Stimulated activated CD4-positive, alpha-beta T cell treated with anti-CD3 and anti-CD28 coated beads, Interleukin-4, amount 100 ng/mL, for 24 hours (primary cell): ENCODE measurements at regions not wholly inside any gene's neighbourhood (a gene's known extent, or its start where the extent isn't known, plus 50 kb on each side); places are given as distances from the start of the nearest gene placed in this dataset.

Experiments
- DNase-seq: peaks from one replicate; pipeline ENCODE4 v3.0.0-alpha.2; 2020

DNA sequence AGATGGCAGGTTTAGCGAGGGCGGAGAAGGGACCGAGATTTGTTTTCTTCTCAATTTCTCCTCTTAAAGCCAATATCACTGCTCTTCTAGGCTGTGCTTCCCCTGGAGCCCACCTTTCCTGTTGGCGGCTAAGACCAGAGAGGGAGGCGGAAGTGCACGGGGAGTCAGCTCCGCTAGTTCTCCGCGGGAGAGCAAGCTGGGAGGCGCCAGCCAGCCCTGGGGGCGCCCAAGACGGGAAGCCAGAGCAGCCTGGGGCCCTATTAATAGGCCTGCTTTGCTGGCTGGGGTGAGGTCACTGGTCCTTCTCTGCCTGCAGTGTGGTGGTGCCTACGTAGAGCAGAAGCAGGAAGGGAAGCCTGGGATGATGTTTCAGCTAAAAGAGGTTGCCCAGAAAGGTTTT lies 61.6 kb downstream of the LSM5 start:
- DNase-seq, result no peak

DNA sequence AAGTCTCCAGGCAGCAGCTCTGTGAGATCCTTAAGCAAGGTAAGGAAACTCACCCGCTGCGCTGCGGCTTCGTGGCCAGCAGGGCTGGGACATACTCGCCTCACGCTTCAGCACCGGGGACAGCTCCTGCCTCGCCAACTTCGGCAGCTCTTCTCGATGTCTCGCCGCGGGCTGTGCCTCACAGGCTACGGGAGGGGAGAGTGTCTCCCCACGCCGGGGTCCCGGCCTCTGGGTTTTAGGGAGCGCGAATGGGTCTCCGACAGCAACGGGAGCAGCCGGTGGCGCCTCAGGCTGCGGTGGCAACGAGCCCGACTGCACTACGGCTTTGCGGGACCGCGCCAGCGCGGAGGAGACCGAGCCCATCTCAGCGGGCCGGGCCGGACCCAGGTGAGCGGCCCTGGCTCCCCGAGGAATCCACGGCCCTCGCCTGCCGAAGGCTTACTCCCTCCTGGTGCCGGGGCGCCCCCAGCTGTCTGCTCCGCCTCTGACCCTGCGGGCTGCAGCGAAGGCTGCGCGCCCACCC lies 62.4 kb downstream of the LSM5 start:
- peak; percentile 52 for DNase-seq

DNA sequence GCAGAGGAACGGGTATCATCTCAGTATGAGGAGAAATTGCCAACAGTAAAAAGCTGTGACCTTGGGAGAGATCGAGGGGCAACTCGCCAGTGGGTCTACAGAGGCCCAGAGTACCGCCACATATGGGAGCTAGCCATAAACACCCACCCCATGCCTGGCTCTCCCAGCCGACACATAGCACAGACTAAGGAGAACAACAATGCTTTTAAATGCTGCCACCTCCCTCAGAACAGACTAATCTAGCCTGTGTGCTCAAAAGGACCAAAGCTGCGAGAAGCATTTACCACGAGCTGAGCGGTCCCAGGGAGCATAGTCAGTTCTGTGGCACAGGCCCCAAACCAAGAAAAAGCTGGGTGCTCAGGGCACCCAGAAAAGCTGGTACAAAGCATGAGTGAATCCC lies 73.3 kb downstream of the LSM5 start:
- DNase-seq, result no peak

DNA sequence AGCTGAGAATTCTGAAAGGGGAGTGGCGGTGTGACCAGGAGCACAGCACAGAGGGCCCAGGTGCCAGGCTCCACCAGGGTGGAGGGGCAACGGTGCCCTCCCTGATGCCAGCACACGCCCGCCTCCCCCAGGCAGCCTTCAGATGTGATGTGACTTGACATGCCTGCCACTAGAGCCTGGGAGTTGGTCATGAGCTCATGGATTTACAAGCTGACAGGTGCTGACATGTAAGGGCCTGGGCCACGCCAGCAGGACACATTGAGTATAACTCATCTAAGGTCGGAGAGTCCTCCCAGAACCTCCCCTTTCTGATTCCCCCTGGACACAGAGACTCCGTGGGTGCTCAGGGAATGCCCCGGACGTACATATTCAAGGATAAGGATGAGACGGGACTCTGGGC lies 74.2 kb downstream of the LSM5 start:
- no peak for DNase-seq

DNA sequence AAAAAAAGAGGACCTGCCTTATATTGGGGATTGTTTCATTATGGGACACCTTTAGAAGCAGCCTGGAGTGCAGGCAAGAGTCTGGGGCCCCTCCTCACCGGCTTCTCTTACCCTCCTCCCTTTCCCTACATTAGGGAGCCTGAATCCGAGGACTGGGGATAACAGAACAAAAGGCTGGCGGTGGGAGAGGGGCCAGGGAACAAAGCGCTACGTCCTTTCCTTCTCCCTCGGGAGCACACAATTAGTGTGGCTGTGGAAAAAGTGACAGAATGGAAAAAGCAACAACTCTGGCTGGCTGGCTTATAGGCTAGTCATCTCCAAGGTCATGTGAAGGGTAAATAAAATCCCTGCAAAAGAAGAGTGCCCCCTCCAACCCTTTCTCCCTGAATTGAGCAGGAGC lies 74.7 kb downstream of the LSM5 start:
- DNase-seq, result no peak

DNA sequence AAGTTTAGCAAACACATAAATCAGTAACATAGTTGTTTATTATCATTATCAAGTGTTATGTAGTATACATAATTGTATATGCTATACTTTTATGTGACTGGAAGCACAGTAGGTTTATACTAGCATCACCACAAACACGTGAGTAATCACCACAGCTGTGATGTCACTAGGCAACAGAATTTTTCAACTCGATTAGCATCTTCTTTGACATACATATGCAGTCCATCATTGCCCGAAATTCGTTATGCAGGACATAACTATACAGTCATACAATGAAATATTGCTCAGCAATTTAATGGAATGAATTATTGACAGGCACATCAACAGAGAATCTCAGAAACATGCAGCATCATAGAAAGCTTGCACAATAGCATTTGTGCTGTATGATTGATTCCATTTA lies 77.7 kb downstream of the LSM5 start:
- no peak for DNase-seq

DNA sequence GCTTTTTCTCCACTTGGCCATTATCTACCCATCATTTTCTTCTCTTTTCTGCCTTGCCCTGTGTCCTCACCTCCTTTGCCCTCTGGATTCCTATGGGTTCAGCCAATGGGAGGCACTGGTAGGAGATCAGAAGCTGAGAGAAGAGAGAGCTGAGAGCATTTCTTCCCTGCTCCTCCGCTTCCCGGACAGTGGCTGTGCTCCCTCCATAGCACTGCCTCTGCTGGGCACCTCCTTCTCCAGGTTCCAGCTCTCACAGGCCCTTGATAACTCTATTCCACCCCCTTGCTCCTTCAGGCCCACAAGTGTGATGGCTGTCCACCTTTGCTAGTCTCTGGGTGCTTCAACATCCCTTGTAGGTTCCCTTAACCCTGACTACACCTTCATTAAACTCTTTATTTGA lies 79.6 kb downstream of the LSM5 start:
- DNase-seq, result no peak

DNA sequence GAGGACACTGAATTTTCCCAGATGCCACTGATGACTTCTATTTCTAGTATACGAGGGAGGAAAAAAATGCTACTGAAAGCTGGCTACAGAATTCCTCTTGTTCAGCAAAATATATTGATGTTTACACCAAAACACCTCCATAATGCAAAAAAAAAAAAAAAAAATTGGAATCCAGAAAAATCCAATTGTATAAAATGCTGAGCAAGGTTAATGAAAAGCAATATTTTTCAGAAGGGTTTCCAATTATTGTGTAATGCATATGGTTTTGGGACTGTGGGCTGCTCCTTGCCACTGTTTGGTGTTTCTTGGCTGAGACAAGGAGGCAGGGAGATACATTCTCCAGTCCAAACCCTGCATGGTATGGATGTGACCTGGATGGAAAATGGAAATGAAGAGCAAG lies 83.8 kb downstream of the LSM5 start:
- DNase-seq, result no peak

DNA sequence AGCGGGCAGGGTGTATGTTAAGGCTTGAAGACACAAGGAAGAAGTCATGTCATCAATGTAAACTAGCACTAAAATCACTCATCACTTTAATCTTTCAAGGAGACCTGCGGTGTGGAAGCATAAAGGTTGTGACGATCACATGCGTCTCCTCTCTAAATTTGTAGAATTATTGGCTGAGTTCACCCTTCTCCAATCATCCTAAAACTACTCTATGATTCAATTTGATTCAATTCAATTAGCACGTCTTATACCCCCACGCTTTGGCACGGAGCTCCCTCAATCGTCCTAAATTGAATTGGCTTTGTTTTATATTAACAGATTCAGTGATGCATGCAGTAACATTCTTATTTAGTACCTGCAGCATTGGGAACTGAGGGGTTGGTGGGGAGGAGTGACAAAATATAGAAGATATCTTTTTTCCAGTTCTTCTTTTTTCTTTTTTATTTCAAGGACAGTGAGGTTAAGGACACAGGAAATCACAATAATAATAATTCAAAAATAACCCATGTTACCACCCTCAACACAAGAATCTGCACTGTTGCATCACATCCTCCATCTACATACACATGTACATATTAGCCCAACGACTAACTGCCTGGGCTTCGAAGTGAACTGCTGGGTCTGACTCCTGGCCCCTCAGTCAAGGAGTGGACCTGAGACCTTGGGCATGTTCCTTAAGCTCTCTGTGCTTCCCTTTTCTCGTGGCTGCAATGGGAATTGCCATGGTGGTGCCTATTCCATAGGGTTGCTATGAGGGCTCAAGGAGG lies 86.5 kb downstream of the LSM5 start:
- no peak for DNase-seq

DNA sequence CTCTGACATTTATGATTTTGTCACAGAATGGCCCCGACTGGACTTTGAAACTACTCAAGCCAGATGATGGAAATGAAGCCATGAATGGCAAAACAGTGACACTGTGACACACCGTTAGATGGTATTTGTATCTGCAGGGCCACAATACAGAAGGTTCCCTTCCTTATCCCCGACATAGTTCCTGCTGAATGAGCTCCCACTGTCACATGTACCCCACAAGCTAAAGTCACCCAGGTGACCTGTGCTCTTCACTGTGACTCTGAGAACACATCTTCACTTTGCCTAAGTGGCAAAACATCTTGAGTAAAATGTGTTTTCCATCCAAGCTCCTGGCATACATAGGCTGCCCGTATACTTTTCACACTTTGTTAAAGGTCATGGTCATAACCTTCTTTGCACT lies 89.5 kb downstream of the LSM5 start:
- no peak for DNase-seq

DNA sequence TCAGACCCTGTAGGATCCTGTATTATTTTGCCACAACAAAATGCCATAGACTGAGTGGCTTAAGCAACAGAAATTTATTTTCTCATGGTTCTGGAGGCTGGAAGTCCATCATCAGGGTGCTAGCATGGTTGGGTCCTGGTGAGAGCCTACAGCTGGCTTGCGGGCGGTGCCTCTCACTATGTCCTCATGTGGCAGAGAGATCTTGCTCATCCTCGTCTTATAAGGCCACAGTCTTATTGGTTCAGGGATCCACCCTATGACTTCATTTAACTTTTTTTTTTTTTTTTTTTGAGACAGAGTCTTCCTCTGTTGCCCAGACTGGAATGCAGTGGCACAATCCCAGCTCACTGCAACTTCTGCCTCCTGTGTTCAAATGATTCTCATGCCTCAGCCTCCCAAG lies 90.9 kb downstream of the LSM5 start:
- no peak for DNase-seq

DNA sequence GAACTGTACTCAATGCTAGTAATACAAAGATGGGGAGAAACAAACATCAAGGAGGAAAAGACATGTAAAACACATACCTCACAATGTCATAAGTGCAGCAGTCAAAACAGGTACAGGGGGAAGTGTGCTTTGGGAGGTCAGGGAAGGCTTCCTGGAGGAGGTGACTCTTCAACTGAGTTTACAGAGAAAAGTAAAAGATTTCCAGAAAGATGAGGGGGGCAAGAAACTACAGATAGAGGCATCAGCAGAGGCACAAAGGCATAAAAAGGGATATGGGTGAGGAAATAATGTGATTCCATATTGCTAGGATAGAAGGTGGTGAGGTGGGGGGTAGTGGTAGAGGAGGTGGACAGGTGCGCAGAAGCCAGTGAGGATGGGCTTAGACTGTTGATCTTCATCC lies 95.0 kb downstream of the LSM5 start:
- DNase-seq, result no peak

DNA sequence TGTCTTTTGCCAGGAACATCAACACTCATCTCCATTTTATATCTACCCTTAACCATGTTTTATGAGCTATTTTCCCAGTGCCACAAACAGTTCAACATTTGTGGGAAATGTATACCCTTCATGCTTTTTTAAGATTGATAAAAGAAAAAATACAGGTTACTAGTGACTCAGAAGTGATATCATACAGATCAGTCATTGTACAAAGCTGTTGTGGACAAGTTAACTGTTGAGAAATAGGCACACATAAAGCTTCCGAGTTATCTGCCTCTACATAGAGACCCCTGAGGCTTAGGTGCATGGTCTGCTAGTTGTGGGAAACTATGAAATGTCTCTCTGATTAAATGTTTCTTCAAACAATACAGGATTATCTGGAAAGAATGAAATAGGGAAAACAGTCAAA lies 96.3 kb downstream of the LSM5 start:
- no peak for DNase-seq

DNA sequence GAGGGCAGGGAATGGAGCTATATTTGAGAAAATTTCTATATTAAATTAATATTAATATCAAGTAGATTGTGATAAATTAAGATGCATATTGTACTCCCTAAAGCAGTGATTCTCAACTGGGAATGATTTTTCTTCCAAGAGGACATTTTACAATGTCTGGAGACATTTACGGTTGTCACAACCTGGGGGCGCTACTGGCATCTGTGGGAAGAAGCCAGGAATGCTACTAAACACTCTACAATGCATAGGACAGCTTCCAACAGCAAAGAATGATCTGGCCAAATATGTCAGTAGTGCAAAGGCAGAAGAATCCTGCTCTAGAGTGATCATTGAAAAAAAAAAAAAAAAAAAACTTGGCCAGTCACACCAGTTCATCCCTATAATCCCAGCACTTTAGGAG lies 100.0 kb downstream of the LSM5 start:
- DNase-seq, result no peak

DNA sequence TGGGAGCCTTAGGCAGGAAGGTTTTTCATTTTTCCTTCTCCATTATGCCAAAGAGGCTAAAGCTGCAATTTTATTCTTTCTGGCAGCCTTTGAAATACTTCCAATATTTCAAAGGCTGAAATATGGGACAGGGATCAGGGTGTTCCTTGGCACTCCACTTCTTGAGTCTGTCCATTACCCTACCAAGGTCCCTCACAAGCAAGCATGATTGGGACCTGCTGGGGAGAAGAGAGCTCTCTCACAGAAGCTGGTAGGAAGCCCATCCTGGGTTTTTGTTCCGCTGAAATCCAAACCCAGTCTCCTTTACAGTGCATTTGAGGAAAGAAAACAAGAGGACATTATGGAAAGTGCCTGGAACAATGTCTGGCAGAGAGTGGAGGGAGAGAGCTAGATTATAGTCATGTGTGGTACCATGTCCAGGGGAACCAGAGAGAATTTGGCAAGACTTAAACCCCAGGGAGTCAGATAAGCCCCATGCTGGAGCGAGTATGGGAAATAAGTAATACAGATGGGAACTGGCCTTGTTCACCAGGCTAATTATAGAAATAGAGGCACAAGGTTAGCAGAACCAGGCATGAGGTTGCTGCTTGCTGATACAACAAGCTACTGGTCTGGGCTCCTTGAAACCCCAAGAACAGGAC lies 104.7 kb downstream of the LSM5 start:
- DNase-seq, result no peak

DNA sequence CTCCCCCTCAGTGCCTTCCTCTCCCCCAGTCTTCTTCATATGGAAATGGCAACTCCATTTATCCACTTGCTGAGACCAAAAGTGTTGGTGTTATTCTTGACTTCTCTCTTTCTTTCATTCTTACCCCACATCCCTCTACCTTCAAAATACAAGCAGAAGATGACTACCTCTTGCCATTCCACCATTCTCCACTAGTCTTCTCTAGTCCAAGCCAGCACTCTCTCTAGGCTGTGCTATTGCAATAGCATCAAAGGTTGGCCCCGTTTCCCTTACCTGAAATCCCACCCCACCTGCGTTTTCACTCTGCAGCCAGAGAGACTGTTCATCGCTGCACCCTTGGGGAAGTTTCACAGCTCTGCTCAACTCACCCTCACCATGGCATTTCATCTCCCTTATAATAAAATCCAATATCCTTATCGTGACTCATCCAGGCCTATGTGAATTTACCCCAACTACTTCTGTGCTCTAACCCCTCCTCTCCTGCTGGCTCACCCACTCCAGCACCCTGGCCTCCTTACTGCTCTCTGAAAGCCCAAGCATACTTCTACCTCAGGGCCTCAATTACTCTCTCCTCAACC lies 109.1 kb downstream of the LSM5 start:
- no peak for DNase-seq

DNA sequence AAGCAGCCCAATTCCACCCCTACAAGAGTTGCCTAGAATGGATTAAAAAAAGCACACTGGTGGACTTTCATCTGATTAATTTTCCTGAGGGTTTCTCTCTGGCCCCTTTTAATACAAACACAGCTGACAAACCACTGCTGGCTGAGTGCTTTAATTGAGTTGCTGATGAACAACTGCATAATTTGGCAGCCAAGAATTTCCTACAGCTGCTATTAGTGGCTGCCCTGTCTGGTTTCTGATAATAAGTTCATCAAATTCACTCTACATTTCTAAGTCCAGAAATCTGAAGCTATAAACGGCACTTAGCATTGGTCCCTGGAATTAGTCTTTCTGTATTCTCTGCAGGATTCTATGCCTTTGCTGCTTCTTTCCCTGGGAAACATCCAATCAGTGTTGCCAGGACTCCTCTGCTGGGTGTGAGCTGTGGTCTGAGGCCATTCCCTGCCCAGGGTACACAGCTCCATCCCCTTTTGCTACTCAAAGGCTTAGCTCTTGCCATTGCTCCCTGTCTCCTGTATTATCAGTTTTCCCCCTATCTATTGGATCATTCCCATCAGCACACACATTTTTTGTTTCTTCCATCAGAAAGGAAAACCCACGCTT lies 110.6 kb downstream of the LSM5 start:
- DNase-seq, result no peak

DNA sequence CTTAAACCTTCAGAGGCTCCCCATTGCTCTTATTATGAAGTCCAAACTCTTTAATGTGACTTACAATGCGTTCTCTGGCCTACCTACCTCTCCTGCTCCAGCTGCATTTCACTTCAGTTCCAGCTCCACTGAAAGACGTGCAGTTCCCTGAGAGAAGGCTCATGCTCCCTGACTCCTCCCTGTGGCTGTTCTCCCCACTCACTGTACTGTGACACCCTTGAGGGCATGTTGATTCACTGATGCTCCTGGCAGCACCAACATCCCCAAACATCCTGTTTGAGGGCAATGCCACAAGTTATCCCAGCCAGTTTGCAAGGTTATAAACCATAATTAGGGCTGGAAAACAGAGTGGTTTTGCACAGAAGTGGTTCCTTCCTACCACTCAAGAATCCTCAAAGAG lies 111.2 kb downstream of the LSM5 start:
- DNase-seq, result no peak

DNA sequence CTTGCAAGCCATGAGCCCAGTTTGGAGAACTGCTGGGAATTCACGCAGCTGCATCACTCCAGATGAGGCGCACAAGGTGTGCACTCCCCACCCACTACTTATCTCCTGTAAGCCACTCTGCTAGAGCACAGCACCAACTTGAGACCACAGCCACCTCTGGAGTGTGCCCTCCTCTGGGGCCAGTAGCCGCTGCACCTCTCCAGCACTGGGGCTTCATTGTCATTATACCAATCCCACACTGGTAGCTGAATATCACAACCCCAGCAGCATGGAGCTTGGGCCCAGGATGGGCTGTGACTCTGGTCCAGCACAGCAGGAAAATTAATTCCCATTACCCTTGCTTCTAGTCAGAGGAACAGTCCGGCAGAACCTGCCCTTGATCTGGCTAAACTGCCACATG lies 125.6 kb downstream of the LSM5 start:
- DNase-seq, result no peak

DNA sequence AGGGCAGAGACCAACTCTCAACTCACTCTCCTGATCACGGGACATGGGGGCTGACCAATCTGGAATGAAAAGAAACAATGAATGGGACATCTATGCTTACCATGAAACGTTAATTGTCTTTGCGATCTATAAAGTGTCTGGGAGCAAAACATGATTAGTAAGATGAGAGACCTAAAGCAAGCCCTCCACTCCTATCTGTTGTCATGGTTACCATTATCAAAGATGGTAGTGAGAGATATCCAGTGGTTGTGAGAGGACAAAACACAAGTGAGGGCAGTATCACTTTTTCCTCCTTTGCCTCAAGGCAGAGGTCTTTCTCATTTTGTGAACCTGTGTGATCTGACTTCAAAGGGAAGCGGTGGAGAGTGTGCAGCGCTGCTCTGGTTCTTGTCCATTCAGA lies 130.1 kb downstream of the LSM5 start:
- DNase-seq, result no peak

DNA sequence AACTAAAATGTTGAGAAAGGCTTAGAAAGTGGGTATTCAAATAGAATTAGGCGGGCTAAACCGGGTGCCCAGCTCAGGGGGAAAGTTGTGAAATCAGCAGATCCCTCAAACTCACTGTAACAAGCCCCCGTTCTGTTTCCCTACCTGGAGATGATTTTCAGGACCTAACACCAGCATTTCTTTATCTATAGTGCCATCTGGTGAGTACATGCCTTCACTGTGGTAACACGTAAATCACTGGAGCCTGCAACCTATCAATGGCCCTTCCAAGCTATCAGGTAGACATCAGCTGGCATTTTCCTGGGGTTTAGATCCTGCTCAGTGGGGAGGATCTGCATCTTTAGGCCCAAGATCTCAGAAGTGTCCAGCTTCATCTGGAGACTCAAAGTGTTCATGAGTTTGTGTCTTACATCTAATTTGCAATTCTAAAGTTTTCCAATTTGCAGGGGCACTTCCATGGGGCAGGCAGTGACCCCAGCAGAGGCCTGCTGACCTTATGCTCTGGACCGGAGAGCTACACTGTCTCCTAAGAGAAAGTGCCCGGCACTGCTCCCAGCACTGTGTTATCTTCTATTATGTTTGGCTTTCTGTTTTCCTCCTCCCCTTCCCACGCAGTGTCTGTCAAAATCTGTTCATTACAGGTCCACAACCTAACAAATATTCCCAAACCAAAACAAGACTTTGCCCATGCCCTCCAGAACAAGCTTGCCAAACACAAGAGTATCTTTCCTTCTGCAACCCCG lies 132.5 kb downstream of the LSM5 start:
- no peak for DNase-seq

DNA sequence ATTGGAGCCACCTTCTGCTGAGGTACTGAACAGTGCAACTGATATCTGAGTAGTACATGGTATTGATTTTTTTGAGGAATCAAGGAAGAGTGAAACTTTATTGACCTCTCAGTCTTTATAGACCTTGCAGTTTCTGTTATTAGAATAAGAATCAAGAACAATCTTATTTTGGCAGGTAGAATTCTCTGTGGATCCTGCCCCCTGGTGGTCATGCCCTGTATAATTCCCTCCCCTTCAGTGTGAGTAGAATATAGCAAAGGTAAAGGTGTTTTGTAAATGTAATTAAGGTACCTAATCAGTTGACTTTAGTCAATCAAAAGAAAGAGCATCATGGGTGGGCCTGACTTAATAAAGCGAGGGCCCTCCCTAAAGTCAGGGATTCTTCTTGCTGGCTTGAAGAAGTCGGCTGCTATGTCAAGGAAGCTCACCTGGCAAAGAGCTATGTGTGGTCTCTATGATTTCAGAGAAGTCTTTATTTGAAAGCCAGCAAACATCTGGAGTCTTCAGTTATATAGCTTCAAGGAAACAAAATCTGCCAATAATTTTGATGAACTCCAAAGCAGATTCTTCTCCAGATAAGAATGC lies 142.8 kb downstream of the LSM5 start:
- peak; percentile 7 for DNase-seq

DNA sequence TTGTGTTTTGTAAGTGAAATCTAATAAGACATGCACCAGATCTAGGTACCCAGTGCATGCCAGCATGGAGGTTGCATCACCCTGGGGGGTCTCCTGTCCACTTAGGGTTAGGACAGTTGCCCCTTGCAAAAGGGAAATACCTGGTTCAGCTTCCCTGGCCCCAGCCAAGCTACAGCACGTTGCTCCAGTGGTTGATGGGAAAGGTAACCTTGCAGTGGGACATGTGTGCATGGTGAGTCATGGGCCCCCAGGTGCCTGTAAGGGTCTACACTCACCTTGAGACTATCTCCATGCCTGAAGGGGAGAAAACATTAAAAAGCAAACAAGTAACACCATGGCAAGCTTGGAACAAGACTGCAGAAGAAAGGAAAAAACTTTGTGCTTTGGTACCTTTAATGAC lies 143.9 kb downstream of the LSM5 start:
- DNase-seq, result no peak
